Medulla oblongata (tissue), 1 donor: ENCODE measurements at regions not wholly inside any gene's neighbourhood (a gene's known extent, or its start where the extent isn't known, plus 50 kb on each side); places are given as distances from the start of the nearest gene placed in this dataset.

Experiments used
- DNase-seq: peaks from one replicate; pipeline ENCODE4 v3.0.0-alpha.2; 2015; ENCODE audit errors: extremely low spot score

GRCh38 chr2:64283641-64284361, 139.6 kb upstream of the PELI1 start:
- no peak for DNase-seq

DNA sequence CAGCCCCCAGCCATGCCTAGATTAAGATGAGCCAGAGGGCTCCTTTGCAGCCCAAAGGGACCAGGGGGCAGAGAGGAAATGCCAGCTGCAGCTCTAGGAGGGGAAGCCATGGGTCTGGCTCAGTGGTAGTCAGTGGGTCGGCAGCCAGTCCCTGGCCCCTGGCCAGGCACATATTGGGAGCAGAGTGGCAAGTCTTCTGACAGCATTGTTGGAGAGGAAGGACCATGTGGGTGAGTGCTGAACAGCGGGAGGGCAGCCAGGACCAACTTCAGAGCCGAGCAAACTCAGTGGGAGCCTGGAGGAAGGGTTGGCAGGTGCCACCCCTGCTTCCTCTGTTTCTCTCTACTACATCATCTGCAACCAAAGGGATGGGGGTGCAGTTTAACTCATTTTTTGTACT, 140.5 kb upstream of the PELI1 start:
- peak; percentile 72 for DNase-seq

GRCh38 chr2:64287202-64287740, 143.1 kb upstream of the PELI1 start:
- no peak for DNase-seq

DNA sequence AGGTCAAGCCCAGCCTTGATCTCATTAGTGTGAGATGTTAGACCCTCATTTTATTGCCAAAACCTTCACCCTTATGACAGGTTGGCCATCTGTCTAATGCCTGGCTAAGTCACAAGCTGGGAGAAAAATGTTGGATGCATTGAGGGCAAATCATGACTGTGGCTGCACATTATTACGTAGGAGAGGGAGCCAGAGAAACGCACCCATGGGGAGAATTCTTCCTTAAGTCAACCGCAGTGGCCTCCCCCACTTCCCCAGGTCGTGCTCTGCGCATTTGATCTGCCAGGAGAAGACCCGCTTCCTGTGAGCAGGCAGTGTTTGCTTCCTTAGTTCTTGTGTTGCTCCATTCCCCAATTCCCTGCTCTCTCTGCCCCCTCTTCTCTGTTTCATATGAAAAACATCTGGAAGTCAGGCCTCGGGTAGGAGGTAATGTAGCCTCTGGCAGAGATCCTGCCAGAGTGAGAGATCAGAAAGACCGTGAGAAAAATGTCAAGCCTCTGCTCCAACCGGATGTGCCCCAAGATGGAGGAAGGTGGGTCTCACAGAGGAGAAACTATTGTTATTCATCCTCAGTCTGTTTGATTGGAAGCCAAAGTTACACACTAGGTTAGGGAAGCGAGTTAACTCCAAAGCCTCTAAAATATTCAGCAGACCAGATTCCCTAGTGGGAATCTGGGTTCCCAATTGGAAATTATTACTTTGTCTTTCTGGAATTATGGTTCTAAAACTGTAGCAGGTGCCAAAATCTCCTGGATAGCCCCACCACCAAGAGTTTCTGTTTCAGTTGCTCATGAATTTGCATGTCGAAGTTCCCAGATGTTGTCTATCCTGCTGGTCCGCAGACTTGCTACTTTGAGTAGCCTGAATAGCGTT, 144.3 kb upstream of the PELI1 start:
- no peak for DNase-seq

- DNase-seq: no peak
Observed at GRCh38 chr2:64289251-64289650, 145.0 kb upstream of the PELI1 start.

DNA sequence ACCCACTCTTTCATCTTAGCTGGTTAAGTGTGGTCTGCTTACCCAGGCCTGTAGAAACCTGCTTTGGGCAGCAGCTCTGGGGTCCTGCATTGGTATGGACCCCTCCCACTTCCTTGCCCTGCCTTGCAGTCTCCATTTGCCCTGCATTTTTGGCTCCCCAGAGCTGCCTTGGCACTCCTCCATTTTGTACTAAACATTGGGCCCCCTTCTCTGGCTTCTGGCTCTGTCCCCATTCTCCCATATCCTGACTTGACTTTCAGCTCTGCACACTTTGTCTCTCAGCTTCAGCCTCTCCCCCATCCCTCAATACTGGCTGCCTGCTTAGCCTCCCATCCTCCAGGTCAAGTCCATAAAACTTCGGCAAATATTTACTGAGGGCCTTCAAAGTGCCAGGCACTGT, 145.5 kb upstream of the PELI1 start:
- no peak for DNase-seq

DNA sequence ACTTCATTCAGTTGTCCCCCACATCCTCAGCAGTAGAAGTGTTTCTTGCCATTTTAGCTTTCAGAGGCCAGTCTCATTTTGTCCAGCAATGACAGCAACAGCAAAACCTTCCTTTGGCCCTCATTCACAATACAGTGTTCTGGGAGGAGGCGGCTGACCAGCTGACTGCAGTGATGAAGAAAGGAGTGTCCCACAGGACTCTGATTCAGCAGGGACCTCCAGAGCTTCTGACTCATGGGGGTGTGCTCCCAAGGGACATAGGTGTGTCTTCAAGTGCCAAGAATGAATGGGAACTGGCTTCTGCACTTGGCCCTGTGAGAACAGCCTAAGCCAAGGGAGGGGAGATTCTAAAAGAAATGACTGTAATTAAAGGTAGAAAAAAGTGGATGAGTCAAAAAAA, 147.0 kb upstream of the PELI1 start:
- DNase-seq: no peak

- no peak for DNase-seq
Observed at GRCh38 chr2:64295326-64296139, 151.3 kb upstream of the PELI1 start.

- DNase-seq: peak; percentile 71
Observed at GRCh38 chr2:64296140-64296480, 151.9 kb upstream of the PELI1 start.

- no peak for DNase-seq
Observed at GRCh38 chr2:64296695-64297346, 152.6 kb upstream of the PELI1 start.

GRCh38 chr2:64298161-64298560, 153.9 kb upstream of the PELI1 start:
- DNase-seq: peak; percentile 56

DNA sequence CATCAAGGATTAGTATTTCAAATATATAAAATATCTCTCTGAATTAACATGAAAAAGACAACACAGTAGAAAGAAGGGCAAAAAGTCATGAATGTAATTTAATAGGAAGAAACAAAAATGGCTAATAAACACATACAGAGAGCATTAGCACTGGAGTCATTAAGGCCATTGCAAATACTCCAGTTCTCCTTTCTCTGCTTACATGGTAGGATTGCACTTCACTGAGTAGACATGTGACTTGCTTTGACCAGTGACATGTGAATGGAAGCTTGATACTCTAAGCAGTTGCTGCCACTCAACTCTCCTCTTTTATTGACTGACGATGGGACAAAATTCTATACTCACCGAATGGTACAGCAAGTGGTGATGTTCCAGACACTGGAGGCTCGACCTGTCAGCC, 153.9 kb upstream of the LGALSL start:
- DNase-seq: no peak

DNA sequence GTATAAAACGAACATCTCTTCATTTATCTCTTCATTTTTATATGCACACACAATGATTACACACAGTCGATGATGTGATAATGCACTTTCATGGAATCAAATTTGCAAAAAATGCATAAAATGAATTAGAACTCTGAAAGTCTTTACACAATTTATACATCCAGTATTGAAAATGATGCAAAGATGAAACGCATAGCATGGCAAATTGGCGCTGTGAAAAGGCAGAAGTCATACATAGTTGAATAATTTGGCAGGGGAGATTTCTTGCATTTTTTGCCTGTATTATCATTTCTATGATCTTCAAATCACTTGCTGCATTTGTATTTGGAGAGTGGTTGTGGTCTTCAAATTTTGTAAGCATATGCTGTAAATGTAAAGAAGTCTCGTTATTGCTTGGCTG, 150.7 kb upstream of the LGALSL start:
- no peak for DNase-seq

- DNase-seq: no peak
Observed at GRCh38 chr2:64307421-64307820, 146.5 kb upstream of the LGALSL start.

- DNase-seq: no peak
Observed at GRCh38 chr2:64311191-64311910, 142.6 kb upstream of the LGALSL start.

DNA sequence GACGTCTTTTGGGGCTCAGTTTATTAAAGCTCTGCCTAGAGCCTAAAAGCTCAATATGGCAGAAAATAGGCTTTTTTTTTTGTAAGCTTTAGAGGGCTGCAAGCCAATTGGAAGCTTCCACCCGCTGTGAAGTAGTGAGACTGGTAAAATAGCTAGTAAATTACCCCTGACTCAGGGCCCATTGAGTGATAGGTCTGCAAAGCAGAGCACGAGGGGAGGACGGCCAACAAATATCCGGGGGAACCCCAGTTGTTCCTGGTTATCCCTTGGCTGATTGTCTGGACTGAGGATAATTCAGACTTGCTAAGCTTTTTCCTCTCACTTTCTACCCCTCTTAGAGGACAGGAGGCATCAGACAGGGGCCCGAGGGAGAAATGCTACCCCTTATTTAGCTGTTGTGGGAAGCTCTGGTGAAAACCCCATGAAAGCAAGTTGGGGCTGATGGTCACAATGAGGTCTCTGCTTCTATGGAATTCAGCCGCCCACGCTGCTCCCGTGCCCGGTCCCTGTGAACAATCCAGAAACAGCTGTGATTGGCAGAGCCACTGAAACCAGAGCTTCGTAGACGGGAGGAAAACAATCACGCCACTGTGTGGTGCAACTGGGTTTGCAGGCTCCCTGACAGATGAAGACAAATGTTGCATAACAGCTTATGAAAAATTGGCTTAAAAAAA, 141.9 kb upstream of the LGALSL start:
- DNase-seq: peak; percentile 94

DNA sequence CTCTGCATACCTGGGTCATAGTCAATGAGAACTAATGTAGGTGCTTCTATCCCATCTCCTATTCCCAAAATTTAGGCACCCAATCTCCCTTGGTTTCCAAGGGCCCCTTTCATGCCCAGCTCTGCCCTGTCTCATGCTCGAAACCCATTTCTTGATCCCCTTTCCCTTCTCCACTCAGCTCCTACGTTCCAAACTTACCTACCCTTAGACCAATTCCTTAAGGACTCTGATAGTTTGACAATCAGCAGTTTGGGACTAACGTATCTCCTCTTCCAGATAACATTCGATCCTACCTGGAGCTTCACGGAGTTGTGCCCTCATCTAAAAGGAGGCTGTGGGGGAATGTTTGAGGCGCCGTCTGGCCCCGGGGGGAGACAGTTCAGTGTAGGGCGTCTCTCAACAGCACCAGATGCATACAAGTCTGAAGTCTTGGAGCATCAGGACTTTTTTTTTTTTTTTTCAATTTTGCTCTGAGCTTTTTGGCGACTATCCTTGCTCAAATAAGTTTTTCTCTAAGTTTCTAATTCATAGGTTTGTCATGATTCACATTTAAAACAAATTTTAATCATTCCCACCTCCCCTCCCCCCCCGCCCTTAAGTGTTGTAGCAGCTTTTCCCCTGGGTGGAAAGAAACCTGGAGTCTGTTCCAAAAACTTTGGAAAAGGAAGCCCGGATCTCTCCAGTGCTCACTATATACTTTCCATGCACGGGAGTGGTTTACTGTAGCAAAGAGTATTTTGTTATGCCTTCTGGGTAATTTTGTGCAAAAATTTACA, 141.2 kb upstream of the LGALSL start:
- DNase-seq: no peak

GRCh38 chr2:64313398-64313723, 140.6 kb upstream of the LGALSL start:
- DNase-seq: no peak

GRCh38 chr2:64315291-64315960, 138.5 kb upstream of the LGALSL start:
- DNase-seq: no peak
